HG02973 (cell line): ENCODE measurements at regions not wholly inside any gene's neighbourhood (a gene's known extent, or its start where the extent isn't known, plus 50 kb on each side); places are given as distances from the start of the nearest gene placed in this dataset.

Experiments
- ATAC-seq: cut with Tn5 transposase; IDR thresholded peaks from one replicate; pipeline ENCODE4 v1.9.1; 2021; ENCODE audit warnings: moderate library complexity; ENCODE audit not compliant: unreplicated experiment

DNA sequence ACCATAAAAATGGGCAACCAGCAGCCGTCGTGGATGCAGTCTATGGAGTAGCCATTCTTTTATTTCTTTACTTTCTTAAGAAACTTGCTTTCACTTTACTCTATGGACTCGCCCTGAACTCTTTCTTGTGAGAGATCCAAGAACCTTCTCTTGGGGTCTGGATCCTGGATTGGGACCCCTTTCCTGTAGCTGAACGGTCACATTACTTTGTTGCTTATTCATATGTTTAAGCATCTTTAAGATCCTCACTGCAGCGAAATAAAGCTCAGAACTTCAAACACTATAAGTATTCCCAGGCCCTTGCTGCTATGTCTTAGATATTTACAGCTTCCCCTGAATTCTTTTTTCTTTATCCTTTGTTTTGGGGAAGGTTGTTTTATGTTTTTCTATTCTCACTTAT lies 187.8 kb upstream of the DDI1 start:
- no peak for ATAC-seq

DNA sequence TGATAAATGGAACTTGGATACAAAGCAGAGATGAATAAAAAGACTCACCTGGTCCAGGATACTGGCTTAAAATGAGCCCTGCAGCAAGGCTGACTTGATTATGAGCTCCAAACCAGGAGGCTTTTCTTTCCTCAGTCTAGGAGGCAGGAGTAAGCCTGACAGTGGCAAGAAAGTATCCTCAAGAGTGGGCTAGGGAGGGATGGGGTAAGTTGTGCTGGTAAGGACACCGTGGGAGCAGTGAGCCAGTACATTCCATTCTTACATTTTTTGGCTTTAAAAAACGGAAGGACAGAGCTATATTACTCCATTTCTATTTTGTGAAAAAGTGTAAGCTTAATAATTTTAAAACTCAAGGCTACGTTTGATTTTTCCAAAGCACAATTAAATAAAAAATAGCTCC lies 187.1 kb upstream of the DDI1 start:
- ATAC-seq, result no peak

DNA sequence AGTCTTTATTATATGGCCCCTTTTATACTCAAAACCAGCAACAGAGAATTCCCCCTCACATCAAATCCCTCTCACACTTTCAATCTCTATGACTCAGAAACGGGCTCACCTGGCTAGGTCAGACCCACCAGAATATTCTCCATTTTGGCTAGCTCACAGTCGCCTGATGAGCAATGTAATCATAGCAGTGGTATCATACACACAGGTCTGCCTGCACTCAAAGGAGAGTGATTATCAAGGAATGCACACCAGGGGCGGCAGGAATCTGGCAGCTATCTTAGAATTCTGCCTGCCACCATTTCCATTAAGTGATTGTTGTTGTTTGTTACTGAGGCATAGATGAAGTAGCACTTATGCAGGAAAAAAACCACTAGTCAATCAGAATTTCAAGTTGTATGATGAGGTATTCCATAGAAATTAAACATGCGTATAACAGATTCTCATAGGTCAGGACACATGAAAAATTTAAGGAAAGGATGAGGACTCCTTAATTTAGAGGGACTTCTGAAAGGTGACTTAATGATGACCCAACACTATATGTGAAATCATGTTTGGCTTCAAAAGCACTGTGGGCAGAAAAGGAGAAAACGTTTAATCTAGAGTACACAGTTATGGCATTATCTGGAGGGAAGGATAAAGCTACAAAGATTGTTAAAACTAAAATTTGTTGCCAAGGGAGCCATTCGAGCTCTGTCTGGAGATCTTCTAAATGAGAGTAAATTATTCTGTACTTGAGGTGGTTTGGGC lies 185.8 kb upstream of the DDI1 start:
- no peak for ATAC-seq

DNA sequence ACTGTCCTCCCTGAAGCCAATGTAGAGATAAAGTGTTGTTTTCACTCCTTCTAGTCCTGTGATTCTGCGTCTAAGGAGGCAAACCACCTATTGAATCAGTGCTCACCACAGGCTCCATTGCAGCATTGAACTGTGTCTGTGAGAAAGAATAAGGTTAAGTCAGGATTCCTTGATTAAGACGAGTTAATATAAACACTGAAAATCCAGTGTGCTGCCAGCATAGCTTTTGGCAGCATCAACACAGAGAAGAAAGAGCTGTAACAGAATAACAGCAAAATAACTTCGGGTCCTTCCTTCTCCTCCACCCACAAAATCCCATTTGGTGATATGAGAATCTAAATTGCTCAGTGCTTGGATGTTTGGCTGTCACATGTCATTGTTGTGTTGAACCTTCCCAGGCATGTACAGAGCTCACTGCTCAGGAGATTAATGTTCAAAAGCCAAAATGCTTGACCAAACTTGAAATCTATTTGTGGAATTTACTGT lies 185.2 kb upstream of the DDI1 start:
- no peak for ATAC-seq
